ENCODE measurements at regions not wholly inside any gene's neighbourhood (a gene's known extent, or its start where the extent isn't known, plus 50 kb on each side); places are given as distances from the start of the nearest gene placed in this dataset.

DNA sequence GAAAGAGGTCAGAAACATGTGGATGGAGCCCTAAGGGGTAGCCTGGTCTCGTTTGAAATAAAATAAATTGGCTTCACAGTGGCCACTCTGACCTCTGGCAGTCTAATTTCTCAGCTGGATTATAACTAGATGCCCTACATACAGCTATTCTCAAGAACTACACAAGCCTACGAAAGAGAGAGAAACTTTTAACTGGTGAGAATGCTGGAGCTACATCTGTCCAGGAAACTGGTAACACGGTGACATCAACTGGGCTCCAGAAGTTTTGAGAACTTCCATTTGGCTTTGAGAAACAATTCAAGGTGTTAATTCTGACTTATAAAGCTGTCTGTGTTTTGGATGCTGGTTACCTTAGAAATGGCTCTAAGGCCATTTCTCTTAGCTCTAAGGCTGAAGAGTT lies 187.3 kb upstream of the TENT5A start:
- TF ChIP-seq, protein P1, sequence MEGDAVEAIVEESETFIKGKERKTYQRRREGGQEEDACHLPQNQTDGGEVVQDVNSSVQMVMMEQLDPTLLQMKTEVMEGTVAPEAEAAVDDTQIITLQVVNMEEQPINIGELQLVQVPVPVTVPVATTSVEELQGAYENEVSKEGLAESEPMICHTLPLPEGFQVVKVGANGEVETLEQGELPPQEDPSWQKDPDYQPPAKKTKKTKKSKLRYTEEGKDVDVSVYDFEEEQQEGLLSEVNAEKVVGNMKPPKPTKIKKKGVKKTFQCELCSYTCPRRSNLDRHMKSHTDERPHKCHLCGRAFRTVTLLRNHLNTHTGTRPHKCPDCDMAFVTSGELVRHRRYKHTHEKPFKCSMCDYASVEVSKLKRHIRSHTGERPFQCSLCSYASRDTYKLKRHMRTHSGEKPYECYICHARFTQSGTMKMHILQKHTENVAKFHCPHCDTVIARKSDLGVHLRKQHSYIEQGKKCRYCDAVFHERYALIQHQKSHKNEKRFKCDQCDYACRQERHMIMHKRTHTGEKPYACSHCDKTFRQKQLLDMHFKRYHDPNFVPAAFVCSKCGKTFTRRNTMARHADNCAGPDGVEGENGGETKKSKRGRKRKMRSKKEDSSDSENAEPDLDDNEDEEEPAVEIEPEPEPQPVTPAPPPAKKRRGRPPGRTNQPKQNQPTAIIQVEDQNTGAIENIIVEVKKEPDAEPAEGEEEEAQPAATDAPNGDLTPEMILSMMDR (IDR thresholded peaks at IDR 0.05): no peak
- TF ChIP-seq POLR2A (IDR thresholded peaks at IDR 0.05): no peak
- no peak for TF ChIP-seq EP300 (IDR thresholded peaks at IDR 0.05)
